Left renal cortex interstitium (tissue), 4 donors: ENCODE measurements at regions not wholly inside any gene's neighbourhood (a gene's known extent, or its start where the extent isn't known, plus 50 kb on each side); places are given as distances from the start of the nearest gene placed in this dataset.
"Not testable (repeated sequence)": the region's sequence is repeated elsewhere in the genome, so short reads cannot be mapped to it uniquely, and the experiment has no call there.

Source experiments
- DNase-seq, 4 donors: peaks; one replicate each; pipeline ENCODE4 v3.0.0-alpha.2; 2013; ENCODE audit warnings: low read depth in 4 of 4, low spot score in 2 of 4, missing footprints in 1 of 4

DNA sequence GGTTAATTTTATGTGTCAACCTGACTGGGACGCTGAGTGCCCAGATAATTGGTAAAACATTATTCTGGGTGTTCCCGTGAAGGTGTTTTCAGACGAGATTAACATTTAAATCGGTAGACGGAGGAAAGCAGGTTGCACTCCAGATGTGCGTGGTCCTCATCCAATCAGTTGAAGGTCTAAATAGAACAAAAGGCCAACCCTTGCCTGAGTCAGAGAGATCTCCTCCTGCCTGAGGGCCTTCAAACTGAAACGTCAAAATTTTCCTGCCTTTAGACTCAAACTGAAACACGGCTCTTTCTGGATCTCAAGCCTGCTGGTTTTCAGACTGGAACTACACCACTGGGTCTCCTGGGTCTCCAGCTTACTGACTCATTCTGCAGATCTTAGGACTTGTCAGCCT, 70.9 kb downstream of the NPIPA5 start:
- not testable (repeated sequence) for DNase-seq

DNA sequence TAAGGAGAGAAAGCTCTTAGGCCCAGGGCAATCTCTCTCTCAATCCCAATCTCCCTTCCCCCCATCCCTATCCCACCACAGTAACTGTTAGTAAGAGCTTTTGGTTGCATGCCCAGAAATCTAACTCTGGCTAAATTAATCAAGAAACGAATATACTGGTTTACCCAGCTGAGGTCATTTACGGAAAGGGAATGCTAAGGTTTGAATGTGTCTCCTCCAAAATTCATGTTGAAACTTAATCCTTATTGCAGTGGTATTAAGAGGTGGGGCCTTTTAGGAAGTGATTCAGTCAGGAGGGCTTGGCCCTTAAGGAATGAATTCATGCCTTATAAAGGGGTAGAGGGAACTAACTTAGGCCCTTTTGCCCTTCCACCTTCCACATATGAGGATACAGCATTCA, 72.2 kb downstream of the NPIPA5 start:
- peak in 1 of 4 donors; percentile 0 for DNase-seq

DNA sequence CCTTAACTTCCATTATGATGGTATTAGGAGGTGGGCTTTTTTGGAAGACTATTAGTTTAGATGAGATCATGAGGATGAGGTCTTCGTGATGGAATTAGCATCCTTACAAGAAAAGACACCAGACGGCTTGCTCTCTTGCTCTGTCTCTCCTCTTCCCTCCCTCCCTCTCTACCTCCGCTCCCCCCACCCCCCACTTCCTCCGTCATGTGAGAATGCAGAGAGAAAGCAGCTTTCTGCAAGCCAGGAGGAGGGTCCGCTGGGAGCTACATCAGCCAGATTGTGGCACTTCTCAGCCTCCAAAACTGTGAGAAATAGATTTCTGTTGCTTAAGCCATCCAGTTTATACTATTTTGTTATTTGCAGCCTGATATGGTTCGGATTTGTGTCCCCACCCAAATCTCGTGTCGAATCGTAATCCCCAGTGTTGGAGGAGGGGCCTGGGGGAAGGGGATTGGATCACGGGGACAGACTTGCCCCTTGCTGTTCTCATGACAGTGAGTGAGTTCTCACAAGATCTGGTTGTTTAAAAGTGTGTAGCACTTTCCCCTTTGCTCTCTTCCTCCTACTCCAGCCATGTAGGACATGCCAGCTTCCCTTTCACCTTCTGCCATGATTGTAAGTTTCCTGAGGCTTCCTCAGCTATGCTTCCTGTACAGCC, 74.3 kb downstream of the NPIPA5 start:
- not testable (repeated sequence) for DNase-seq

DNA sequence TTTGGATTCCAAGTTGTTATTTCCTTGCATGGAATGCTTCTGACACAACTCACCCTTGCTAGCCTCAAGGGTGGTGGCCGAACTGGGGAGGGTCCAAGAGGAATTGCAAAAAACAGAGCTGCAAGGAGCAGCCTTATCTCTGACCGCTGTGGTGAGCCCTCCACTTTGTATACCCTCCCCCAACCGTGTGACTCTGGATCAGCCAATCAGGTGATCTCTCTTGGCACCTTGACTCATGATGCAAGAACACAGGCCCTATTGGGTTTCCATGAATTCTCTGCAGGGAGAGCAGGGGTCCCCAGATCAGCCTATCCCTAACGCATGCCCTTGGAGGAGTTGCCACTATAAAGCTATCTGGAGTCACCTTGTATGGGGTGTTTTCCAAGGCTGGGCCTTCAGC, 81.0 kb downstream of the NPIPA5 start:
- DNase-seq = not testable (repeated sequence)

DNA sequence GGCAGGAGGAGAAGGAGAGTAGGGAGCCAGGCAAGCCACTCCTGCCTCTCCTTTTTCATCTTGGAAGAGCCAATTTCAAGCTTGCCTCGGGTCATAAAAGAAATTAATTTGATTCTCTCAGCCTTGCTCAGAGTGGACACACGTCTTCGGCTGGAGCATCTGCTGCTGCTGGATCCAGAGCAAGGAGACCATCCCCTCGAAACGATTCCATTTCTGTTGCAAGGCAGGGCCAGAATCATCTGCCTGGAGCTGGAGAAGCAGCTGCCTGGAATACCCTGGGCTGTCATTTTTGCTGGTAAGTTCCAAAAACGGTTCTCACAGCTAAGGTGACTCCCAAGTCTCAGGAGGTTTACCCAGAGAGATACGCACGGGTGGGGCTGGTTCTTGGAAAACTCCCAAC, 103.3 kb downstream of the NPIPA5 start:
- DNase-seq = not testable (repeated sequence)

DNA sequence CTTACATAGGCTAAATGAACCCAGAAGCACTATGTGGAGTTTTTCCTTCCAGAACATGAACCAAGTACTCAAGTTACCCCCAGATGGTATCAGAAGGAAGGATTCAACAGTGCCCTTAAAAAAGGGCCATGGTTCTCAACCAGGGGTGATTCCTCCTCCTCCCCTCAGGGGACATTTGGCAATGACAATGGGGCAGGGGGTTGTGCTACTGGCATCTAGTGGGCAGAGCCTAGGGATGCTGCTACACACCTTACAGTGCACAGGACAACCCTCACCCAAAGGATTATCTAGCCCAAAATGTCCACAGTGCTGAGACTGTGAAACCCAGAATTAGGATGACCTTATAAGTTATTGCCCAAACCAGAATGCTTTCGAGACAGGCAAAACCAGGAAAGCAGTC, 104.1 kb downstream of the NPIPA5 start:
- not testable (repeated sequence) for DNase-seq

DNA sequence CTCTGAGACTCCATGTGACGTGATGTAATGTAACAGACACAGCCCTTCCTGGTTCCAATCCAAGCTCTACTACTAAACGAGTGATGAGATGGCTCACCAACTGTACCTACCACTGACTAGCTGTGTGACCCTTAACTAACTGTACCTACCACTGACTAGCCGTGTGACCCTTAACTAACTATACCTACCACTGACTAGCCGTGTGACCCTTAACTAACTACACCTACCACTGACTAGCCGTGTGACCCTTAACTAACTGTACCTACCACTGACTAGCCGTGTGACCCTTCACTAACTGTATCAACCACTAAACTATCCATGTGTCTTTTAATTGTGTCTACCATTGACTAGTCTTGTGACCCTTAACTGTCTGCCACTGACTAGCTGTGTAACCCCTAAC, 111.2 kb downstream of the NPIPA5 start:
- DNase-seq = not testable (repeated sequence)

DNA sequence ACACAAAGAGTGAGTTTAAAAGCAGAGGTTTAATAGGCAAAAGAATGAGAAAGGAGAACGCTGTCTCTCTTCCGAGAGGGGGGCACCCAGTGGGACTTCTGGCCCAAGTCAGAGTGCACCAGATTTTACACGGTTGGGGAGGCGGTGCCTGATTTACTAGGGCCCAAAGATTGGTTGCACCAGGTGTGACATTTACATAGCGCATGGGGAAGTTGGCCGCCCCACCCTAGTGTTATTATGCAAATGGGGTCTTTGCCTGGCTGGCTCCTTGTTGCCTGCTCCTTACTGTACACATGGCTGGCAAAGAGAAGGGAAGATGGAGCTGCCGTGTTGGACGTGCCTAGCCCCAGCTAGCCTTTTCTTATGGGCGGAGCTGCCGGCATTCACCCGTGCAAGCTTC, 115.9 kb downstream of the NPIPA5 start:
- not testable (repeated sequence) for DNase-seq

DNA sequence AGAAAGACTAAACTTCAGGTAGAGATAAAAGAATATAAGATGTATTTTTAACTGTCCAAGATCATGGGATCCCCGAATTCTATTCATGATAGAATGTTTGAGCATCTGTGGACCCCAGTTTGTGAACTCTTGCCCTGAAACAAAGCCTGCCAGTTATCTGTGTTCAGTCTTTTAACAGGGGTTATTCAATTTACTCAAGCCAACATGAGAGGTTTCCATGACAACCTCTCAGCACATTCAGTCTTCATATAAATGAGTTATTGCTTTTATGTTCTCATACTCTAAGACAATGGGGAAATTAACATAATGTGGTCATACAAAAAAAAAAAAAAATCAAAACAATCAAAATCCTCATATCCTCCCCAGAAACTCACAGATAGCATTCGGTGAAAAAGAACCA, 130.1 kb downstream of the NPIPA5 start:
- DNase-seq = not testable (repeated sequence)

DNA sequence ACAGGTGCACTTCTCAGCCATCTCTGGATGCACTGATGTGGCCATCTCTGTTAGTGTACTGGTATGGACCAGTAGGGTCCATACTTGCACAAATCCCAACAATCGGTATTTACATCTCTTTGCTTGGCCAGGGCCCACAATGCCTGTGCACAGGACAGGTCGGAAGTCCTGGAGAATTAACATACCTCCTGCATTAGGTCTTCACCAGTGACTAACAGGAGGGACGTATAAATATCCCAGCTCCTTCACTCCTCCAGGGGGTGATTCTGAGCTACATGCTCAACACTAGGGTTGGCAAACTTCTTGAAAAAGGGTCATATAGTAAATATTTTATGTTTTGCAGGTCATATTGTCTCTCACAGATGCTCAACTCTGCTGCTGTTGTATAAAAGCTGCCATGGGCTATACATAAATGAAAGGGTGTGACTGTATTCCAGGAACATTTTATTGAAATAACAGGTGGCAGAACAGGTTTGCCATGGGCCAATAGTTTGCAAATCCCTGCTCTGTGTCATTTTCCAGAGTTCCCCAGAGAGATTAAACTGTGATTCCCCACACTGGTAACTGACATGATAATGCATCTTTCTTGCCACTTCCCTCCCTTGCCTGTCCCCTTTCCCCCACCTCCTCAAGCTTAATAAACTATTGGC, 141.3 kb downstream of the NPIPA5 start:
- not testable (repeated sequence) for DNase-seq

DNA sequence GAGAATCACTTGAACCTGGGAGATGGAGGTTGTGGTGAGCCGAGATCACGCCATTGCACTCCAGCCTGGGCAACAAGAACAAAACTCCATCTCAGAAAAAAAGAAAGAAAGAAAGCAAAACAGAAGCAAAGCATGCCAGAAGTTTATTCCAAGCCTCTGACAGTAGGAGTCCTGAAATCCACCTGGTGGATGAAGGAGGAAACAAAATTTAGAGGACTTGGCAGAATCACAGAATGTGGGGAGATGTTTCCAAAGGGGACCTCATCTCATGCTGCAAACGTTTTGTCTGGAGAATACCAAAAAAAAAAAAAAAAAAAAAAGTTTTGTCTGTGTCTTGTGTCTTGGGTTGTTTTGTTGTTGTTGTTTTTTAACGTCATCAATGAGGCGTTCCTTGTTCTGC, 141.1 kb upstream of the RRN3 start:
- DNase-seq = not testable (repeated sequence)

DNA sequence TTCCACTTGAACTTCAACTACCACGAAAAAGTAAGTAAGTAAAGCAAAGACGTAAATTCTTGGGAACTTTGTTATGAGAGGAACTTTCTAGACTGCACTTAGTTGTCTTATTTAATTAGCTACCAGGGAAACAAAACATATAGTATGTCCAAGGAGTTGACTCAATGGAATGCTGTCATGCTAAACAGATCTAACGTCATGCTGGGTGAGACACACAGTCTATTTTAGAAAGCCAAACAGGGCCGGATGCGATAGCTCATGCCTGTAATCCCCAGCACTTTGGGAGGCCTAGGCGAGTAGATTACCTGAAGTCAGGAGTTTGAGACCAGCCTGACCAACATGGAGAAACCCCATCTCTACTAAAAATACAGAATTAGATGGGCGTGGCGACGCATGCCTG, 140.6 kb upstream of the RRN3 start:
- not testable (repeated sequence) for DNase-seq

DNA sequence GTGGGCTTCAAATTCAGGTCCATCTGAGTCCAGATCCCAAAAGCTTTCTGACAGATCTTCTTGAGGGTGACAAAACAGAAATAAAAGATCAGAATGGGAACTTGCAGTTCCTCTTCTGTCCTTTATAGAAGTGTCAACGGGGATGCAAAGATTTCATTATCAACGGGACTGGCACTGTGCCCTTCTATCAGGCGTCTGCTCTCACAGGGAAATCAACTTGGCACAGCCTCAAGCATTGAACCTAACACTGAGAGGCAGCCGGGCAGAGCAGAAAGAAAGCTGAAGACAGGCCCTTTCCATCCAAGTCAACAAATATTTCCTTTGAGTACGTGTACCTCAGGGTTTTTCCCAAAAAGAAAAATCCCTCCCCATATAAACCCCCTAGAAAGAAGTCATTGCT, 136.4 kb upstream of the RRN3 start:
- not testable (repeated sequence) for DNase-seq

DNA sequence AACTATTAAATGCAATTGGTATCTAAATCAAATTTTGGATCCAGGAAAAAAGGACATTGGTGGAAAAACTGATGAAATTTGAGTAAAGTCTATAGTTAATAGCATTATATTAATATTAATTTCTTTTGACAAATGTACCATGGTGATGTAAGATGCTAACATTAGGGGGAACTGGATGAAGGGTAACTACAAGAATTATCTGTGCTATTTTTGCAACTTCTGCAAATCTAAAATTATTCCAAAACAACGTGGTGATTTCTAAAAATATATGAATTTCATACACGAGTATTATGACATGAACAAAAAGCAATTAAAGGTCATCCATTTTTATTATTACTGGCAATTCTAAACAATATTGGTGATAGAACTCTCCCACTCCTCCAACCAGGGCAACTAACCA, 135.6 kb upstream of the RRN3 start:
- DNase-seq = not testable (repeated sequence)

DNA sequence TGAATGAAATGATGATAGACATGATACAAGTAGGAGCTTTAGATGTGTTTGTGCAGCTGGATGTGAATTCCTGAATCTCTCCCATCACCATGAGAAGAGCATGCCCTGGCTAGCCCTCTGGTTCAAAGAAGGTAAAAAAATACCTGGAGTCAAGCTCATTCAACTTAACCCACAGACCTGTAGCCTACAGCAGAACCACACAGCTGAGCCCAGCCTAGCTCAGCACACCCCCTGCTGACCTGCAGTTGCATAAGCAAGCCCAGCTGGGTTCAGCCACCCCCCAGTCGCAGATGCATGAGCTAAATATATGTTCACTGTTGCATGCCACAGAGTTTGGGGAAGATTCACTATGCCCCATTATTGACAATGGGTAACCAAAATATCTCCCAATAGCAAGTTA, 130.6 kb upstream of the RRN3 start:
- DNase-seq = not testable (repeated sequence)

DNA sequence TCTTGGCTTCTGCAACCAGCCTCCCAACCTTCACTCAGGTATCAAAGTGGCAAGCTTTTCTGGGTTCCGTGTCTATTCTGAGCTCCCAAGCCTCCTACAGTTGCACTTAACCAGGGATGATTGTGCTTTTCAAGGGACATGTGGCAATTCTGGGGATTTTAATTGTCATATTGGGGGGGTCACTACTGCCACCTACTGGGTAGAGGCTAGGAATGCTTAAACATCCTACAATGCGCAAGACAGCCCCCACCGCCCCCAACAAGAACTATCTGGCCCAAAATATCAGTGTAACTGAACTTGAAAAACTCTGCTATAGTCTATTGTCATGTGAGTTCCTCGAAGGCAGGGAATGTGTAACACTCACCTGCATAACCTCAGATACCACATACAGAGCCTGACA, 129.3 kb upstream of the RRN3 start:
- not testable (repeated sequence) for DNase-seq

DNA sequence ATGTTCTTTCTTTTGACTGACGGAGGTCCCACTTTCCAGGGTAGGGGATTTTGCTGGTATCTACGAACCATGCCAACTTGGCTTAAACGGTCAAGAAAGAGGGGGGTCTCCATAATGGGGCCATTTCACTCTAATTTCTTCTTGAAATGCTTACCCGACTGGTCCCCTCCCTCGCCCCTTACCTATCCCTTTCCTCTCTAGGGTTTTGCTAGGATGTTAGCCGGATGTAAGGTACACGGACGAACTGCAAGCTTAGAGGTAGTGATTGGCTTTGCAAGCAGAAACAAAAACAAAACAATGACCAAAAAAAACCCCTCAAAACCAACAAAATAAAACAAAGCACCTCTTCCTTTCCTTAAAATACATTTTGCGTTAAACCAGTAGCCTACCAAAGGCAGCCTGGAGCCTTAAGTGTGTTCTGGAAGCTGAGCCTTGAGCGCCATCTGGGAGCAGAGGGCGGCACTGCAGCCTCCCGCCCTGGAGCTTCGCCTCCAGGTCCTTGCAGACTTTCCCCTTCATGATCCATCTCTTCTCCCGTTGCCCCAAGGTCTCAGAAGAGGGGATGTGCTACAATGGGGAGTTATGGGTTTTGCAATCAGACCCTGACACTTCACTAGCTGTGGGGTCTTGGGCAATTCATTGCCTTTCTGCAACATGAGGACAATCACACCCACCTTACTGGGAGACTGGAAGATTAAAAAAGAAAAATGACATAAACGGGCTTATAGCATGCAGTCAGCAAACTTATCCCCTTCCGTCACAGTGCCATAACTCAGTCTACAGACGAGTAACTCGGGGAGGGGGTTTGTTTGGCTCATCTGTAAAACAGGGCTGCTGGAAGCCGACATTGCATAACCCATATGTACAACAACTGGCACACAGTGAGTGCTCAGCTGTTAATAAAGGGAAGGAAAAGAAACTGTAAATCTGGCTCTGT, 125.9 kb upstream of the RRN3 start:
- DNase-seq = peak in 1 of 4 donors; percentile 0

DNA sequence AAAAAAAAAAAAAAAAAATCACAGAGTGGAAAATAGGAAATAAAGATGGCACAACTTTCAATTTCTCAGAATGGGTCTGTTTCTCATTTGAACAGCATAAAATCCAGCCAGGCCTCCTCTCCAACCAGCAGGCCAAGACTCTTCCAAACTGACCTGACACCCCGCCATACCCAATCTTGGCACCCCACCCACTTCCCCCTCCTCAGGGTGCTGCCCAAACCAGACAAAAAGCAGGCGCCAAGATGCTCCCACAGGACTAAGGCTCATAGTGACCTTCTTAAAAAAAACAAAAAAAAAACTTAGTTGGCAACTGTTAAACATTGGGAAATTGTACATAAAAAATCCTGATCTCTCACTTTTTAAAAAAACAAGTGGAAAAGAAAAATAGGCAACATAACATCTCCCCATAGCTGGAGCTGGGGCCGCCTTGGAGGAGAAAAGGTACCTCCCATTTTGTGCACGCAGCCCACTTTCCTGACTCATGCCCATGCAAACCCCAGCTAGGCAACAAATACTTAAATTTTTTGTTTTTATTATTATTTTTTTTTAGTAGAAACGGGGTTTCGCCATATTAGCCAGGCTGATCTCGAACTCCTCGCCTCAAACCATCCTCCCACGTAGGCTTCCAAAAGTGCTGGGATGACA, 124.9 kb upstream of the RRN3 start:
- not testable (repeated sequence) for DNase-seq

DNA sequence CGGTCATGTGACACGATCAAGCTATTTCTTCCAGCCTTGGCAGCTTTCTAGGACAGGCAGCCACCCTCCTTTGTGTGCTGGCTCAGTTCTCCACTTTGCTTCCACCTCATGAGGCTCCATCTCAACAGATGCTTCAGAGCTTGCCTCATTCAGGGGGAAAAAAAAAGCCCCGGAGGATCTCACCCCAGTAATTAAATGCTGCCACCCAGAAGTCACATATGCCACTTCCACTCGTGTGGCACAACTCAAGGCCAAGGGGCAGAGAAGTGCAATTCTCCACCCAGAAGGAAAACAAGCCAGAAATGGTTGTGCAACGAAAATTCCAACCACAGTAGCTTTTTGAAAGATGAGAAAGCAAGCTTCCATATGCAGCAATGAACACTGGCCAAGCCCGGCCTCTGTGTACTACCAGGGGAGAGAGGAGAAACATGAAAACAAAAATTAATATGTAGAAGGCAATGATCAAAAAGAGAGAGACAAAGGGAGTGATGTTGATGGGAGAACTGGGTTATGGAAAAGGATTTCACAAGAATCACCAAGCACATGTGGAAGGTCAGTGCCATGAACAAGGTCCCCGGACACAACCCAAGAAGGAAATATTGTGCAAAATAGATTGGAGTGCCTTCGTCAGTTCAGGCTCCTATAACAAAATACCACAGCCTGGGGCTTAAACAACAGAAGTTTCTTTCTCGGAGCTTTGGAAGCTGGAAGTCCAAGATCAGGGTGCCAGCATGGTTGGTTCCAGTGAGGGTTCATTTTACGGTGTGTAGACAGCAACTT, 113.3 kb upstream of the RRN3 start:
- not testable (repeated sequence) for DNase-seq

DNA sequence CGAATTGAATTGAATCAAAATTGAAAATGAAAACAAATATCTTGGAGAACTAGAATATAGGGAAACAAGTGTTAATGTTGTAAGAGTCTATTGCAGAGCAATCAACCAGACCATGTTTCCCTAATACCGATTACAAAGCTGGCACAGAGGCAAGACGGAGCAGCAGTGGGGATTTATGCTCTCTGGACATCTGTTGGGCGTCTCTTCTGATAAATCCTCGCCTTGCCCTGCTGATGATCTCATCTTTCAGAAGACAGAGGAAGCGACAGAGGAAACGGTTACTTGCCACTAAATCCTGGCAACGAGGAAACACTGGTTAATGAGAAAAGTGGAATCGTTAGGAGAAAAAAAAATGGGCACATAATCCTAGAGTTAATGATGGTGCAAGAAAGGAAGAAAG, 112.4 kb upstream of the RRN3 start:
- DNase-seq = not testable (repeated sequence)
